ENCODE measurements at regions not wholly inside any gene's neighbourhood (a gene's known extent, or its start where the extent isn't known, plus 50 kb on each side); places are given as distances from the start of the nearest gene placed in this dataset.

- TF ChIP-seq CTCF (IDR thresholded peaks at IDR 0.05) (no peak), POLR2A (IDR thresholded peaks at IDR 0.05) (no peak)
Observed at GRCh38 chrX:110964786-110965185, 131.2 kb upstream of the PAK3 start.
